Left colon (tissue), 2 donors: ENCODE measurements at regions not wholly inside any gene's neighbourhood (a gene's known extent, or its start where the extent isn't known, plus 50 kb on each side); places are given as distances from the start of the nearest gene placed in this dataset.
A peak's percentile ranks its signal among the peaks of the same experiment; 100 is the strongest.

Experiments used
- ATAC-seq: fragments of 200-7000 bp; cut with Tn5 transposase; one replicate; pipeline ENCODE4 v1.9.1; 2020; ENCODE audit warnings: mild to moderate bottlenecking, moderate library complexity
- DNase-seq, 2 donors: peaks; one replicate each; pipeline ENCODE4 v3.0.0-alpha.2; 2020
- intact Hi-C, 2 donors: fragments of 100-400 bp; cut with DNase I in 1 of 2; cut with micrococcal nuclease in 1 of 2; formaldehyde crosslinking; loops; one replicate each; pipeline versions ENCODE4 v1.11.2 to v1.14.0; 2022; cut with DNase I, micrococcal nuclease
- donor health status: DM: no; HTN: no; CAD: no.
- donor health status: DM: yes; HTN: yes; CAD: no.

DNA sequence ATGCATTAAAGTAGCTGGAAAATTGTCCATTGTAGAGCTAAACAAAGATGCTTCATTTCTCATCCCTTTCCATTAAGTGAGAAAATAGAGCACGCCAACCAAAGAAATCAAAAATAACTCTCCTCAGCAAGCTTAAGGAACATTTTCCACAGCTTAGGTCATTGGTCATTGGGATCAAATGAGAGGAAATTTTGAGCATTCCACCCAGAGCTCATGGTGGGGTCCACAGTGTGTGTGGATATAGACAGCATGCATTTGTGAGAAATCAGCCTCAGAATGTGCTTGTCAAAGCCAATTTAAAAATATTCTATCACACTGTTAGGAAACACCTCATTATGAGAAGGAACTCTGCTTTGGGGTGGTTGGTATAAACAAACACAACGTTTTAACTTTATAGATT, 97.2 kb downstream of the HDGFL1 start:
- ATAC-seq: no peak
- intact Hi-C loops: no loop called here

GRCh38 chr6:22667855-22668254, 98.5 kb downstream of the HDGFL1 start:
- DNase-seq (no peak), ATAC-seq (no peak)
- intact Hi-C loops: no loop called here

More for the DNA sequence above, 97.2 kb downstream of the HDGFL1 start:
- DNase-seq: no peak

DNA sequence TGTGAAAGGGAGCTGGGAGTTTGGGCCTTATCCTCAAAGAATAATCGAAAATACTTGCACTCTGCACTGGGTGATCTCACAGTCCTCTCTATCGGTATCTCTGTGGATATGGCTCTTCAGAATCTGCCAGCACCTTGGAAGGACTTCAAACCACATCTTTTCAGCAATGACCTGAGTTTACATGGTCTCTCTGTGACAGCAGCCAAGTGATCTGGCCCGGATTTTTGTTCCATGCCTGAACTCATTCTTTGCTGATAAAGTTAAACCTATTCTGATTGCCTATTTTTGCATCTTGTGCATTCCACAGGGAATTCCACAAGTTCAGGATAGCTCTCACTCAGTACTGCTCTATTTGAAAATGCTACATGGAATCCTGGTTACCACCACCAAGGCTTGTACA, 98.9 kb downstream of the HDGFL1 start:
- ATAC-seq (no peak), DNase-seq (no peak)
- intact Hi-C loops: no loop called here

DNA sequence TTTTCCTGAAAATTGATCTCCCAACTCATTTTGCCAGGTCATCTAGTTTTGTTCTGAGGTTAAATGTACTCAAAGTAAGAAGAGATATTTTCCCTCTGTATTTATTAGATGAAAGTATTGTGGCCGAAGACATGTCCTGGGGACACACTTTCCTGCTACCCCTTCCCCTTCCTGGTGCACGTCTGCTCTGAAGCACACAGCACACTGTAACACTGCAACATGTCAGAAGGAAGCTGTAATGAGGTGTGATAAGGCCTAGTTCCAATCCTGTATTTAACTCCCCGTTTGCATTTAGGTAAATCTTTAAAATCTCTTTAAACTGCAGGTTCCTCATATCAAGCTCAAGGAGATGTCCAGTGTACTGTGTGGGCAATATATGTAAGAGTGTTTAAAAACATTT, 99.4 kb downstream of the HDGFL1 start:
- DNase-seq: no peak
- no peak for ATAC-seq
- intact Hi-C loops: no loop called here

GRCh38 chr6:22670605-22671004, 101.2 kb downstream of the HDGFL1 start:
- no peak for DNase-seq
- no peak for ATAC-seq
- intact Hi-C loops: no loop called here

GRCh38 chr6:22673474-22673873, 104.1 kb downstream of the HDGFL1 start:
- no peak for DNase-seq
- ATAC-seq: no peak
- intact Hi-C loops: no loop called here

DNA sequence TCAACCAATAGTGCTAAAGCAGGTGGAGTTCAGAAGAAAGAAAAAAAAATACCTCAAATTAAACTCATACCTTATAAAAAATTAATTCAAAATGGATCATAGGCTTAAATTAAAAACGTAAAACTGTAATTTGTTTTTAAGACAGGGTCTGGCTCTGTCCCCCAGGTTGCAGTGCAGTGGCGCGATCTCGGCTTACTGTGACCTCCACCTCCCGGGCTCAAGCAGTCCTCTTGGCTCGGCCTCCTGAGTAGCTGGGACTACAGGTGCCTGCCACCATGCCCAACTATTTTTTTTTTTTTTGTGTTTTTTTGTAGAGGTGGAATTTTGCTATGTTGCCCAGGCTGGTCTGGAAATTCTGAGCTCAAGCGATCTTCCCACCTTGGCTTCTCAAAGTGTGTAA, 111.6 kb downstream of the HDGFL1 start:
- no peak for DNase-seq
- intact Hi-C loops: no loop called here
- ATAC-seq: no peak

- ATAC-seq (no peak), DNase-seq (no peak)
- intact Hi-C loops: no loop called here
Measured at GRCh38 chr6:22681761-22682160, 112.4 kb downstream of the HDGFL1 start.

DNA sequence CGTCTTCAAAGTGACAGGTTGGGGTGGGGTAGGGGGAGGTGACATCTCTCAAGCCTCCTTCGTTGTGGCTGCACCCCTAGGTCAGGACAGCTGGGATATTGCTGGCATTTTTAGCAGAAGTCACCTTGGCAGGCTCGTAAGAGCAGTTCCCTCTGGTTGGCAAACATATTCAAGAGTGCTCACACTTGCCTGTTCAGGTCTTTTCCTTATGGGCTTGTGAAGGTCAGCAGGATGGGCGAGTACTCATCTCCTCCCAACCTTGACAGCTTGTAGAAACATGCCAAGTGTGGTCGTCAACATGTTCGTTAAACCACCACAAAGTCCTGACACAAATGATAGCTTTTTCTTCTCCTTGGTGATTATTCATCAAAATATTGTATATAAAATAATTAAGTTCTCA, 113.6 kb downstream of the HDGFL1 start:
- no peak for DNase-seq
- intact Hi-C loops: no loop called here
- no peak for ATAC-seq

DNA sequence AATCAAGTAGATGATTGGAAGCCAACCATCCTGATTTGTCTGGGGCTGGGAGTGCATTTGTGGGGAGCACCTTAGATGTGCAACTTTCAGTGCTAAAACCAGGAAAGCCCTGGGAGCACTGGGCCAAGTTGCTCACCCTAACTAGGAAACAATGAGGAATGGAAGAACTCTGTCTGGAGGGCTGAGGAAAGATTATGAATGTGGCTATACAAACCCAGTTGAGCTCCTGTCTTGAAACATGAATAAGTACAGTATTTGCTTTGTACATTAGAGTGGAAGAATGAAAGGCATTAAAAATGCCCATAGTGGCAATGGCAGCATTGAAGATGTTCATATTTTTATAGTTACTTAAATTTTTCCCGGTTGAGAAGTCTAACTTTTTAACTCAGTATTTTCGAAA, 121.1 kb downstream of the HDGFL1 start:
- ATAC-seq: no peak

DNA sequence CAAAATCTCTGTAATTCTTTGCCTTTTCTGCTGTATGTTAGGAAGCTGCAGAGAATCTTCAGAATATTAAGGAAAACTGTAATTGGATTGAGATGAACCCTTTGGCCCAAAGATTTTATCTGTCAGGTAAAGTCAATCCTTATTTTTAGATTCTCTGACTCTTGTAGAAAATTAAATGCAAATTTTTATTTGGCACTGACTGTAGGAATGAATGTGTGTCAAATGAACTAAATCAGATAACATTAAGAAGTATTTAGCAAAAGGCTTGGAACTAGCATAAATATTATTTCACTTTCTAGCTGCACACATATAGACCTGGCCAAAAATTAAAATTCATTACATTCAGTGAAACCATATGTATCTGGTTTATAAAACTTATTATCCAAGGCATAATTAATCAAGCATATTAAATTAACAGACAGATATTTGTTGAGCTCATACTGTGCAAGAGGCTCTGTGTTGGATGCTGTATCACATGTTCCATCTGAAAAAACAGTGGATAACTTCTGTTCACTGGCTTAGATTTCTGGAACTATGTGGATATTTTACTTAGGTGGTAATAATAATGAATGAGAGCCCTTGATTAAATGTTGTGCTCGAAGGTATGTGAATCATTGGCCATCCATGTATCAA, 124.8 kb downstream of the HDGFL1 start:
- intact Hi-C loops: no loop called here
- DNase-seq: no peak
- ATAC-seq: no peak

More for the DNA sequence above, 121.1 kb downstream of the HDGFL1 start:
- intact Hi-C loops: no loop called here
- DNase-seq: no peak

DNA sequence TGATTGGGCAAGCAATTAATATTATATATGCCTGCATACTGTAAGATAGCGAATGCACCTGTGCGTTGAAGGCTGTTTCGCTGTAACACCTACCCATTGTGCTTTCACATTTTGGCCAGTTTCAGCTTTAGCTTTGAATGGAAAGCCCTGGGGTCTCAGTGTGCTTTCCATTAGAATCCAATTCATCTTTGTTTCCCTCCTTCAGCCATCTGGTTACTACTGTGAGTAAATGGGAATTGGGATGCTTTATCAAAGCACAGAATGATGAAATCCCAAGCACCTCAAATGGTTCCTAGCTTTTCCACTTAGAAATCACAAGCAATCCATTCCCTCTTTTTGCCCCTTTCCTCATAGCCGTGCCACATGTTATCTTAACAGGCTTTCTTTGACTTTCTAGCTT, 127.1 kb downstream of the HDGFL1 start:
- DNase-seq: no peak
- intact Hi-C loops: no loop called here
- no peak for ATAC-seq

- intact Hi-C loops: no loop called here
- ATAC-seq (no peak), DNase-seq (no peak)
Measured at GRCh38 chr6:22697306-22697705, 127.9 kb downstream of the HDGFL1 start.

GRCh38 chr6:22699151-22699550, 129.8 kb downstream of the HDGFL1 start:
- intact Hi-C loops: no loop called here

GRCh38 chr6:22706651-22707050, 137.3 kb downstream of the HDGFL1 start:
- ATAC-seq: no peak
- DNase-seq: no peak
- intact Hi-C loops: no loop called here

More at GRCh38 chr6:22699151-22699550, 129.8 kb downstream of the HDGFL1 start:
- no peak for ATAC-seq
- no peak for DNase-seq

GRCh38 chr6:22708469-22708868, 139.1 kb downstream of the HDGFL1 start:
- intact Hi-C loops: no loop called here
- DNase-seq: no peak
- ATAC-seq: no peak

DNA sequence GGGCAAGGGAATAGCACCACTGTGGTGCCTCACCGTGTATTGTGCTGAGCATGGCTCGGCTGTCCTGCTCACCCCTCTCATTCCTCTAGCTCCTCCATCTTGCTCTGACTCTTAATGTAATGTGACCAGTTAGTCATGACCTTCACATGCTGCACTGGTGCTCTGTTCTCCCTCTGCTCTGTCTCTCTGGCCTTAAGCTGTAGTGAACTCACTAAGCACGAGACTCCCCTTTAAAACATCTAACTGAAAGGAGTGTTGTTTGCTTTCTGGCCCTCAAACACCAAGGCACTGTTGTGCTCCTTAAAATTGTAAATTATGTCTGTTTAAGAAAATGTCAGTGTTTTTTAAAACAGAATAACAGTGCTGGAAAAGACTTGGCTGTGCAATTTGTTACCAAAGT, 140.4 kb downstream of the HDGFL1 start:
- no peak for ATAC-seq
- DNase-seq: no peak
- intact Hi-C loops: no loop called here

- ATAC-seq: peak; percentile 95
- intact Hi-C loops: no loop called here
- peak in 1 of 2 donors; percentile 6 for DNase-seq
Measured at GRCh38 chr6:22716721-22717120, 147.4 kb downstream of the HDGFL1 start.

DNA sequence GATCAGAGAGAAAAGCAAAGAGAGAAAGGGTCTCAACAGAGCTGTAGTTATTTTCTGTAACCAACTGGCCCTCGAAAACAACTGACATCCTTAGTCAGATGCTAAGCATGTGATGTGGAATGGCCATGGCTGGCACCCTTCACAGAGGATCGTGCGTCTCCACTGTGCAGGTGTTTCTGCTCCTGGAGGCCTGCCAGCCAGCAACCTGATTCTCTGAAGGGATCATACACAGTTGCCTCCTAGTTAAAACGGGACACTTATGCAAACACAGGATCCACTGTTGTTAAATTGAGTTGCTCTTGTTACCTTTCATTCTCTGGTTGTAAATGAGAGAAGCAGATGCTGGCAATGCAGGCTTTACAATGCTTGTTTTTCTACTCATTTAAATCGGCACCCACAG, 148.5 kb downstream of the HDGFL1 start:
- ATAC-seq (peak; percentile 88), DNase-seq (peak; percentile 51 to 70)

DNA sequence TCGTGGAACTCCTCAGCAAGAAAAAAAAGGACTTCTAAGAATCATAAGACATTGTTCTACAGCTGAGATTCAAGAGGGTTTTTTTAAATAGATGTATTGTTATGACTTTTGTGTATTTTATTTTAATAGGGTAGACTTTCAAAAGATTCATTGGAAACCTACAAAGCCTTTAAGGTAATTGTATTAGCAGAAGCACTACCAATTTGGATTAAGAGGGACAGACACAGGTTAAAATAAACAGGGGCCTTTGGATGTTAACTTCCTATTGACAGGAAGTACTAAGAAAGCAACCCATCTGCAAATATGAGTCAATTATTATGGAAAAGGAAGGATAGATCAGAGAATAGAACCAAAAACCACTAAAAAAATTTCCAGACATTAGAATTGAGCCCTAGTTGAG, 153.5 kb downstream of the HDGFL1 start:
- intact Hi-C loops: no loop called here
- DNase-seq (no peak), ATAC-seq (no peak)

More for the DNA sequence above, 148.5 kb downstream of the HDGFL1 start:
- intact Hi-C loops: no loop called here

- intact Hi-C loops: no loop called here
- no peak for ATAC-seq
- no peak for DNase-seq
Measured at GRCh38 chr6:22726966-22727365, 157.6 kb downstream of the HDGFL1 start.
